Endothelial cell of umbilical vein (primary cell): ENCODE measurements at regions not wholly inside any gene's neighbourhood (a gene's known extent, or its start where the extent isn't known, plus 50 kb on each side); places are given as distances from the start of the nearest gene placed in this dataset.

ENCODE experiments used
- CTCF ChIP-seq, 2 donors: IDR thresholded peaks; 1 replicate in 1 of 2; 2 replicates in 1 of 2; pipeline ENCODE4 v1.5.1; 2011; ENCODE audit warnings: low read length in 2 of 2, mild to moderate bottlenecking in 2 of 2, moderate library complexity in 2 of 2, control low read depth in 1 of 2, inconsistent platforms in 1 of 2, low read depth in 1 of 2; ENCODE audit not compliant: insufficient read depth in 1 of 2; ENCODE audit errors: extremely low read depth in 1 of 2
- EZH2 ChIP-seq: IDR thresholded peaks from 2 replicates; pipeline ENCODE4 v1.6.1; 2012; ENCODE audit warnings: borderline replicate concordance, low read depth, mild to moderate bottlenecking, moderate library complexity, low read length, inconsistent platforms; ENCODE audit not compliant: severe bottlenecking
- JUN ChIP-seq: IDR thresholded peaks from 2 replicates; pipeline ENCODE4 v1.6.1; 2011; ENCODE audit warnings: borderline replicate concordance, low read depth; ENCODE audit not compliant: insufficient read length, insufficient read depth
- MAX ChIP-seq: IDR thresholded peaks from 2 replicates; pipeline ENCODE4 v1.6.1; 2011; ENCODE audit not compliant: insufficient read depth, insufficient read length
- POLR2AphosphoS5 ChIP-seq: IDR thresholded peaks from 2 replicates; pipeline ENCODE4 v1.6.1; 2012; ENCODE audit warnings: low read depth, mild to moderate bottlenecking, control low read depth, low read length, moderate library complexity; ENCODE audit not compliant: insufficient read depth

- TF ChIP-seq CTCF (IDR thresholded peaks at IDR 0.05; ENCODE audit: extremely low read depth in 1 of 2, insufficient read depth in 1 of 2, low read depth in 1 of 2, low read length in 2 of 2) (no peak), MAX (no peak), POLR2AphosphoS5 (no peak), JUN (no peak), EZH2 (no peak)
Measured at GRCh38 chr6:8246403-8246802, 144.1 kb upstream of the EEF1E1 start.
